ENCODE measurements at regions not wholly inside any gene's neighbourhood (a gene's known extent, or its start where the extent isn't known, plus 50 kb on each side); places are given as distances from the start of the nearest gene placed in this dataset.

GRCh38 chr18:25648716-25649260 lies 296.8 kb upstream of the ZNF521 start:
- no peak for TF ChIP-seq CTCF (IDR thresholded peaks at IDR 0.05)
- TF ChIP-seq POLR2A (IDR thresholded peaks at IDR 0.05), result no peak
